Amniotic epithelial cell (primary cell): ENCODE measurements at regions not wholly inside any gene's neighbourhood (a gene's known extent, or its start where the extent isn't known, plus 50 kb on each side); places are given as distances from the start of the nearest gene placed in this dataset.
"Not testable (repeated sequence)": the region's sequence is repeated elsewhere in the genome, so short reads cannot be mapped to it uniquely, and the experiment has no call there.

Experiments used
- DNase-seq: peaks from one replicate; pipeline ENCODE4 v3.0.0-alpha.2; 2010; ENCODE audit warnings: low read depth

- DNase-seq = peak; percentile 55
Observed at GRCh38 chr5:40221796-40222195, 457.9 kb upstream of the PTGER4 start.

GRCh38 chr5:40221255-40221654 is 458.5 kb upstream of the PTGER4 start:
- no peak for DNase-seq

GRCh38 chr5:40220260-40220659 is 459.5 kb upstream of the PTGER4 start:
- no peak for DNase-seq

GRCh38 chr5:40217553-40217952 is 462.2 kb upstream of the PTGER4 start:
- no peak for DNase-seq

GRCh38 chr5:40210694-40211093 is 469.0 kb upstream of the PTGER4 start:
- DNase-seq = no peak

- no peak for DNase-seq
Observed at GRCh38 chr5:40206030-40206429, 473.7 kb upstream of the PTGER4 start.

- DNase-seq = no peak
Observed at GRCh38 chr5:40204144-40204543, 475.6 kb upstream of the PTGER4 start.

GRCh38 chr5:40202814-40203440 is 476.8 kb upstream of the PTGER4 start:
- no peak for DNase-seq

- DNase-seq = no peak
Observed at GRCh38 chr5:40198736-40199135, 481.0 kb upstream of the PTGER4 start.

- not testable (repeated sequence) for DNase-seq
Observed at GRCh38 chr5:40195574-40195973, 484.1 kb upstream of the PTGER4 start.

GRCh38 chr5:40191150-40191549 is 488.6 kb upstream of the PTGER4 start:
- peak; percentile 11 for DNase-seq

- DNase-seq = no peak
Observed at GRCh38 chr5:40172721-40173120, 507.0 kb upstream of the PTGER4 start.

GRCh38 chr5:40171971-40172370 is 507.7 kb upstream of the PTGER4 start:
- DNase-seq = peak; percentile 67

GRCh38 chr5:40167283-40167682 is 512.4 kb upstream of the PTGER4 start:
- no peak for DNase-seq

GRCh38 chr5:40166802-40167201 is 512.9 kb upstream of the PTGER4 start:
- peak; percentile 53 for DNase-seq

- peak; percentile 18 for DNase-seq
Observed at GRCh38 chr5:40165789-40166728, 513.7 kb upstream of the PTGER4 start.

- no peak for DNase-seq
Observed at GRCh38 chr5:40165106-40165788, 514.5 kb upstream of the PTGER4 start.

GRCh38 chr5:40160435-40160834 is 519.3 kb upstream of the PTGER4 start:
- no peak for DNase-seq

GRCh38 chr5:40154194-40154593 is 525.5 kb upstream of the PTGER4 start:
- DNase-seq = no peak

GRCh38 chr5:40150896-40151295 is 528.8 kb upstream of the PTGER4 start:
- no peak for DNase-seq

- DNase-seq = no peak
Observed at GRCh38 chr5:40141896-40142295, 537.8 kb upstream of the PTGER4 start.

- DNase-seq = no peak
Observed at GRCh38 chr5:40141418-40141817, 538.3 kb upstream of the PTGER4 start.

GRCh38 chr5:40137223-40137622 is 542.5 kb upstream of the PTGER4 start:
- DNase-seq = no peak
